ENCODE measurements at regions not wholly inside any gene's neighbourhood (a gene's known extent, or its start where the extent isn't known, plus 50 kb on each side); places are given as distances from the start of the nearest gene placed in this dataset.

- Histone ChIP-seq H2BK20ac (ENCODE audit: low read depth, low read length, poor library complexity, severe bottlenecking) (no peak overlapping the region), H3K79me1 (ENCODE audit: insufficient read depth, low read depth, low read length, poor library complexity, severe bottlenecking) (no peaks in the 10 kb centered on the region), H2AFZ (ENCODE audit: low read length) (no peak overlapping the region), H3K9me3 (ENCODE audit: control insufficient read depth, low read depth, low read length) (no peaks in the 10 kb centered on the region), H3T11ph (ENCODE audit: low read length) (no peak overlapping the region), H2BK12ac (ENCODE audit: insufficient read length, low read depth, low read length) (no peak overlapping the region), H3K27me3 (ENCODE audit: insufficient read depth, low read length) (no peaks in the 10 kb centered on the region), H3K4ac (ENCODE audit: low read depth, low read length) (no peak overlapping the region), H3K14ac (ENCODE audit: insufficient read depth, low read length) (no peak overlapping the region), H3K23ac (ENCODE audit: insufficient read length, low read depth, low read length) (no peak overlapping the region), H3K9ac (ENCODE audit: extremely low read depth, insufficient read length, low read length) (no peak overlapping the region), H4K8ac (replicated peaks; ENCODE audit: insufficient read length, low read depth, low read length) (no peak overlapping the region), H3K4me2 (ENCODE audit: insufficient read depth, insufficient read length, low read length) (no peak overlapping the region), H4K91ac (ENCODE audit: insufficient read length, low read depth, low read length) (no peak overlapping the region), H4K5ac (ENCODE audit: insufficient read length, low read depth, low read length) (no peak overlapping the region), H3K23me2 (ENCODE audit: insufficient read length, low read depth, low read length, poor library complexity, severe bottlenecking) (no peaks in the 10 kb centered on the region), H4K20me1 (ENCODE audit: control insufficient read depth, insufficient read depth, insufficient read length) (no peaks in the 10 kb centered on the region), H2AK5ac (ENCODE audit: insufficient read length, low read length) (no peak overlapping the region), H2BK120ac (ENCODE audit: low read depth, low read length, poor library complexity, severe bottlenecking) (no peak overlapping the region), H3K56ac (ENCODE audit: insufficient read length, low read depth, low read length) (no peak overlapping the region), H3K18ac (ENCODE audit: insufficient read length, low read depth, low read length) (no peak overlapping the region), H3K27ac (ENCODE audit: insufficient read length, low read depth, low read length) (no peak overlapping the region), H2BK15ac (ENCODE audit: low read depth, low read length) (no peak overlapping the region), H3K79me2 (ENCODE audit: insufficient read depth, low read length) (no peaks in the 10 kb centered on the region), H3K4me1 (ENCODE audit: insufficient read depth, low read length) (no peaks in the 10 kb centered on the region), H2BK5ac (ENCODE audit: insufficient read length, low read length) (no peak overlapping the region)
- Mint-ChIP-seq H3K36me3 (ENCODE audit: insufficient read depth in 1 of 3, low read depth in 3 of 3) (no peaks in the 10 kb centered on the region), H3K4me1 (peaks cover 0 to 7% of the 10 kb centered on the region in 2 experiments; a peak in 3 of 4 replicates), H3K9me3 (no peaks in the 10 kb centered on the region; a peak in 1 of 5 replicates), H3K27ac (no peak overlapping the region), H3K27me3 (ENCODE audit: low read depth) (peaks cover 1% of the 10 kb centered on the region; the same call in 1 of the 2 replicates), H3K4me3 (no peak overlapping the region)
- TF ChIP-seq, protein P1, sequence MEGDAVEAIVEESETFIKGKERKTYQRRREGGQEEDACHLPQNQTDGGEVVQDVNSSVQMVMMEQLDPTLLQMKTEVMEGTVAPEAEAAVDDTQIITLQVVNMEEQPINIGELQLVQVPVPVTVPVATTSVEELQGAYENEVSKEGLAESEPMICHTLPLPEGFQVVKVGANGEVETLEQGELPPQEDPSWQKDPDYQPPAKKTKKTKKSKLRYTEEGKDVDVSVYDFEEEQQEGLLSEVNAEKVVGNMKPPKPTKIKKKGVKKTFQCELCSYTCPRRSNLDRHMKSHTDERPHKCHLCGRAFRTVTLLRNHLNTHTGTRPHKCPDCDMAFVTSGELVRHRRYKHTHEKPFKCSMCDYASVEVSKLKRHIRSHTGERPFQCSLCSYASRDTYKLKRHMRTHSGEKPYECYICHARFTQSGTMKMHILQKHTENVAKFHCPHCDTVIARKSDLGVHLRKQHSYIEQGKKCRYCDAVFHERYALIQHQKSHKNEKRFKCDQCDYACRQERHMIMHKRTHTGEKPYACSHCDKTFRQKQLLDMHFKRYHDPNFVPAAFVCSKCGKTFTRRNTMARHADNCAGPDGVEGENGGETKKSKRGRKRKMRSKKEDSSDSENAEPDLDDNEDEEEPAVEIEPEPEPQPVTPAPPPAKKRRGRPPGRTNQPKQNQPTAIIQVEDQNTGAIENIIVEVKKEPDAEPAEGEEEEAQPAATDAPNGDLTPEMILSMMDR (conservative IDR thresholded peaks at IDR 0.05) = no peak
- no CpG with 5 or more reads among the region's 2 CpGs for WGBS (ENCODE audit: extremely low coverage, insufficient read length, low lambda C conversion rate)
- no peak for DNase-seq
Measured at GRCh38 chr2:102929721-102930120, 167.9 kb downstream of the TMEM182 start.

All from H9 (cell line).